ENCODE measurements at regions not wholly inside any gene's neighbourhood (a gene's known extent, or its start where the extent isn't known, plus 50 kb on each side); places are given as distances from the start of the nearest gene placed in this dataset.
"Not testable (repeated sequence)": the region's sequence is repeated elsewhere in the genome, so short reads cannot be mapped to it uniquely, and the experiment has no call there.

- H3K27ac ChIP-seq (replicated peaks): no peak overlapping the region
- no peaks in the 10 kb centered on the region for H3K27me3 ChIP-seq (ENCODE audit: insufficient read depth, poor library complexity, severe bottlenecking)
- TF ChIP-seq CTCF (IDR thresholded peaks at IDR 0.05; ENCODE audit: insufficient read depth, low read length) (no peak), GABPA (IDR thresholded peaks at IDR 0.05; ENCODE audit: low read depth) (no peak)
- DNase-seq (ENCODE audit: low read depth in 1 of 2, low spot score in 1 of 2): no peak
- H3K4me3 ChIP-seq (replicated peaks; ENCODE audit: insufficient read depth, low read length): no peak overlapping the region
Measured at GRCh38 chr11:41534391-41534790, 74.9 kb upstream of the LRRC4C start.

- no peak for TF ChIP-seq SPI1 (IDR thresholded peaks at IDR 0.05; ENCODE audit: borderline replicate concordance, low read depth)
- no peak for TF ChIP-seq REST (IDR thresholded peaks at IDR 0.05; ENCODE audit: insufficient replicate concordance, low read depth)
- no peak for TF ChIP-seq POLR2AphosphoS5 (IDR thresholded peaks at IDR 0.05; ENCODE audit: low read depth)
- TF ChIP-seq GABPA (IDR thresholded peaks at IDR 0.05; ENCODE audit: low read depth): no peak
- TF ChIP-seq CTCF (IDR thresholded peaks at IDR 0.05; ENCODE audit: insufficient read depth, low read length): no peak
- Histone ChIP-seq H3K4me3 (replicated peaks; ENCODE audit: insufficient read depth, low read length) (no peak overlapping the region), H3K27ac (replicated peaks) (no peak overlapping the region), H3K27me3 (ENCODE audit: insufficient read depth, poor library complexity, severe bottlenecking) (no peaks in the 10 kb centered on the region)
- DNase-seq (ENCODE audit: low read depth in 1 of 2, low spot score in 1 of 2): no peak
Measured at GRCh38 chr11:41534861-41535260, 75.4 kb upstream of the LRRC4C start.

GRCh38 chr11:41536021-41536568 is 76.6 kb upstream of the LRRC4C start:
- TF ChIP-seq SPI1 (IDR thresholded peaks at IDR 0.05; ENCODE audit: borderline replicate concordance, low read depth): no peak
- no peak for TF ChIP-seq GABPA (IDR thresholded peaks at IDR 0.05; ENCODE audit: low read depth)
- TF ChIP-seq REST (IDR thresholded peaks at IDR 0.05; ENCODE audit: insufficient replicate concordance, low read depth): no peak
- no peak for TF ChIP-seq CTCF (IDR thresholded peaks at IDR 0.05; ENCODE audit: insufficient read depth, low read length)
- no peak for TF ChIP-seq POLR2AphosphoS5 (IDR thresholded peaks at IDR 0.05; ENCODE audit: low read depth)
- no peaks in the 10 kb centered on the region for H3K27me3 ChIP-seq (ENCODE audit: insufficient read depth, poor library complexity, severe bottlenecking)
- H3K4me3 ChIP-seq (replicated peaks; ENCODE audit: insufficient read depth, low read length): no peak overlapping the region
- DNase-seq (ENCODE audit: low read depth in 1 of 2, low spot score in 1 of 2): no peak
- H3K27ac ChIP-seq (replicated peaks): no peak overlapping the region

- not testable (repeated sequence) for H3K27me3 ChIP-seq (ENCODE audit: insufficient read depth, poor library complexity, severe bottlenecking); H3K4me3 ChIP-seq (replicated peaks; ENCODE audit: insufficient read depth, low read length); H3K27ac ChIP-seq (replicated peaks); DNase-seq (ENCODE audit: low read depth in 1 of 2, low spot score in 1 of 2)
Measured at GRCh38 chr11:41544902-41545301, 85.5 kb upstream of the LRRC4C start.
